A673 (cell line): ENCODE measurements at regions not wholly inside any gene's neighbourhood (a gene's known extent, or its start where the extent isn't known, plus 50 kb on each side); places are given as distances from the start of the nearest gene placed in this dataset.

ENCODE experiments used
- BruUV-seq: library from RNA; stranded (reverse); fragments of 400-500 nt; replicated peaks from 2 replicates; lab custom pipeline; 2021; lab: Mats Ljungman, UMichigan
- CTCF ChIA-PET: fragments of 300-600 bp; sonication (Branson Sonifier 250); formaldehyde crosslinking; loops from one replicate; lab custom pipeline; 2022; ENCODE audit warnings: antibody characterized with exemption; lab: Charles Lee
- POLR2A ChIA-PET: fragments of 300-600 bp; sonication (Branson Sonifier 250); formaldehyde crosslinking; loops from one replicate; lab custom pipeline; 2022; ENCODE audit warnings: antibody characterized with exemption; ENCODE audit not compliant: low non-redundant PET; lab: Charles Lee
- DNase-seq: peaks from one replicate; pipeline ENCODE4 v3.0.0-alpha.2; 2015; ENCODE audit warnings: low spot score
- H3K27ac ChIP-seq: fragments of 200-600 bp; sonication (generic); 2 replicates; pipeline ENCODE4 v1.5.1; 2016; ENCODE audit warnings: mixed run types, low read depth, mild to moderate bottlenecking, mixed read lengths, antibody characterized with exemption, low read length; ENCODE audit not compliant: poor library complexity, severe bottlenecking
- H3K27me3 ChIP-seq: fragments of 200-600 bp; sonication (generic); replicated peaks from 2 replicates; pipeline ENCODE4 v1.6.1; 2017; ENCODE audit warnings: mixed run types, low read depth, mild to moderate bottlenecking, mixed read lengths, antibody characterized with exemption, low read length; ENCODE audit not compliant: insufficient read depth, poor library complexity
- H3K36me3 ChIP-seq: fragments of 200-600 bp; sonication (generic); 2 replicates; pipeline ENCODE4 v1.6.1; 2016; ENCODE audit warnings: mixed run types, mild to moderate bottlenecking, mixed read lengths, antibody characterized with exemption, low read length; ENCODE audit not compliant: insufficient read depth, poor library complexity, severe bottlenecking
- H3K4me1 ChIP-seq: fragments of 200-600 bp; sonication (generic); 2 replicates; pipeline ENCODE4 v1.6.1; 2017; ENCODE audit warnings: mixed run types, mild to moderate bottlenecking, mixed read lengths, antibody characterized with exemption, low read length; ENCODE audit not compliant: insufficient read depth, poor library complexity, severe bottlenecking
- H3K4me3 ChIP-seq: fragments of 200-600 bp; sonication (generic); 2 replicates; pipeline ENCODE4 v1.5.1; 2016; ENCODE audit warnings: low read depth, mixed run types, mild to moderate bottlenecking, mixed read lengths, low read length; ENCODE audit not compliant: poor library complexity, severe bottlenecking
- H3K9me3 ChIP-seq: fragments of 200-600 bp; sonication (generic); 2 replicates; pipeline ENCODE4 v1.6.1; 2016; ENCODE audit warnings: mixed run types, low read depth, mild to moderate bottlenecking, mixed read lengths, antibody characterized with exemption, low read length; ENCODE audit not compliant: poor library complexity, severe bottlenecking
- EZH2 ChIP-seq: fragments of 200-600 bp; sonication (generic); IDR thresholded peaks from 2 replicates; pipeline ENCODE4 v1.6.1; 2017; ENCODE audit warnings: borderline replicate concordance, low read depth, mild to moderate bottlenecking, mixed read lengths, antibody characterized with exemption, low read length; ENCODE audit not compliant: poor library complexity, severe bottlenecking
- intact Hi-C: fragments of 100-400 bp; cut with micrococcal nuclease; formaldehyde crosslinking; loops from one replicate; pipeline ENCODE4 v1.10.0; 2022; ENCODE audit not compliant: unreplicated experiment
- TF ChIP-seq, protein P1 (sequence below): fragments of 300-800, 200-600 bp; sonication (generic); conservative IDR thresholded peaks from 2 replicates; pipeline ENCODE4 v1.5.1; 2017; ENCODE audit warnings: low read depth, mild to moderate bottlenecking, antibody characterized with exemption, low read length, moderate library complexity, mixed read lengths

DNA sequence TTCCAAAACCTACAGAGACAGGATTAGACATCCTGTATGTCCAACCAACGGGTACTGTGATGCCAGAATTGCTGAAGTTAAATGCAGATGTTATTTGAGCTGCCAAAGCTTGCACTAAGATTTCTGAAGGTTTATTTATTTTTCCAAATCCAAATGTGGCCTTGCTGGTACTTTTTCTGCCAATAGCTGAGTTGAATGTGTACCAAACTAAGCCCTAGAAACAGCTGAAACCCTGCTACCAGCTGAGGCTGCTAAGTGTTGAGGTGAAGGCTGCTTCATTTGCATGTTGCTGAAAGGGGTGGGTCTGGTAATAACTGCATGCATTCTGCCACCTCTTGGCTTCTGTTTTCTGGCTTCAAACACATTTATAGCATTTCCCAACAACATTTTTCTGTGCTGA, 366.5 kb downstream of the FAT4 start:
- no peaks in the 10 kb centered on the region for H3K9me3 ChIP-seq
- H3K27ac ChIP-seq, result no peak overlapping the region
- no peak overlapping the region for H3K4me3 ChIP-seq
- intact Hi-C loops, result no loop called here
- DNase-seq, result no peak
- H3K4me1 ChIP-seq, result no peaks in the 10 kb centered on the region
- H3K27me3 ChIP-seq, result no peaks in the 10 kb centered on the region
- CTCF ChIA-PET, result no interaction called here
- no TSS peak for BruUV-seq
- no peak for TF ChIP-seq EZH2
- TF ChIP-seq, protein P1, sequence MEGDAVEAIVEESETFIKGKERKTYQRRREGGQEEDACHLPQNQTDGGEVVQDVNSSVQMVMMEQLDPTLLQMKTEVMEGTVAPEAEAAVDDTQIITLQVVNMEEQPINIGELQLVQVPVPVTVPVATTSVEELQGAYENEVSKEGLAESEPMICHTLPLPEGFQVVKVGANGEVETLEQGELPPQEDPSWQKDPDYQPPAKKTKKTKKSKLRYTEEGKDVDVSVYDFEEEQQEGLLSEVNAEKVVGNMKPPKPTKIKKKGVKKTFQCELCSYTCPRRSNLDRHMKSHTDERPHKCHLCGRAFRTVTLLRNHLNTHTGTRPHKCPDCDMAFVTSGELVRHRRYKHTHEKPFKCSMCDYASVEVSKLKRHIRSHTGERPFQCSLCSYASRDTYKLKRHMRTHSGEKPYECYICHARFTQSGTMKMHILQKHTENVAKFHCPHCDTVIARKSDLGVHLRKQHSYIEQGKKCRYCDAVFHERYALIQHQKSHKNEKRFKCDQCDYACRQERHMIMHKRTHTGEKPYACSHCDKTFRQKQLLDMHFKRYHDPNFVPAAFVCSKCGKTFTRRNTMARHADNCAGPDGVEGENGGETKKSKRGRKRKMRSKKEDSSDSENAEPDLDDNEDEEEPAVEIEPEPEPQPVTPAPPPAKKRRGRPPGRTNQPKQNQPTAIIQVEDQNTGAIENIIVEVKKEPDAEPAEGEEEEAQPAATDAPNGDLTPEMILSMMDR, result no peak
- POLR2A ChIA-PET, result no interaction called here
- no peaks in the 10 kb centered on the region for H3K36me3 ChIP-seq

DNA sequence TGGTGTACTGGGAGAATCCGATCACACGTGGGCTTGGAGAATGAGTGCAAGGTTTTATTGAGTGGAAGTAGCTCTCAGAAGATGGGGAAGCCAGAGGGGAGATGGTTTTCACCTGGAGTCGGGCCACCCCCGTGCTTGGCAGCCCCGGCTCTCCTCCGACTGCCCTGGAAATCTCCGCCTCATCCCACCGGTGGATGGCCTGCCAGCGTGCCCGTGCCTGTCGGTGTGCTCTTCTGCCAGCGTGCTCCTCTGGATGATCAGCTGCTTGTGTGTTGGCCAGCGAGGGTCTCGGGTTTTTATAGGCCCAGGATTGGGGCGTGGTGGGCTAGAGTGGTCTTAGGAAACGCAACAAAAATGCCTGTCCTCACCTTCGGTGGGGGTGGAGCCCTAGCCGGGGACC, 368.0 kb downstream of the FAT4 start:
- no peaks in the 10 kb centered on the region for H3K4me1 ChIP-seq
- H3K36me3 ChIP-seq, result no peaks in the 10 kb centered on the region
- H3K4me3 ChIP-seq, result no peak overlapping the region
- H3K27me3 ChIP-seq, result no peaks in the 10 kb centered on the region
- CTCF ChIA-PET, result no interaction called here
- no peak for TF ChIP-seq EZH2
- H3K9me3 ChIP-seq, result no peaks in the 10 kb centered on the region
- POLR2A ChIA-PET, result no interaction called here
- intact Hi-C loops, result no loop called here
- BruUV-seq, result no TSS peak
- no peak for DNase-seq
- no peak overlapping the region for H3K27ac ChIP-seq

DNA sequence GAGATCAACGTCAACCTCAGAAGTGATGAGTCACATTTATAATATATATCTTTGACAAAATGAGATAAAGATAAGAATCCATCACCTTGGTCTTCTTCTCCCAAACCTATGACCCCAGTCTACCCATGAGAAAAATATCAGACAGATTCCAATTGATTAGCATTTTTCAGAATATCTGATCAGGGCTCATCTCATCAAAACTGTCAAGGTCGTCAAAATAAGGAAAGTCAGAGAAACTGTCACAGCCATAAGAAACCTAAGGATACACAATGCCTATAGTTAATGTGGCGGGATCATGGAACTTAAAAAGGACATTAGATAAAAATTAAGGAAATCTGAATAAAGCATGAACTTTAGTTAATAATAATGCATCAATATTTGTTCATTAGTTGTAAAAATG, 374.1 kb downstream of the FAT4 start:
- Histone ChIP-seq H3K27me3 (no peaks in the 10 kb centered on the region), H3K9me3 (no peaks in the 10 kb centered on the region), H3K27ac (no peak overlapping the region), H3K4me1 (no peaks in the 10 kb centered on the region), H3K36me3 (no peaks in the 10 kb centered on the region), H3K4me3 (no peak overlapping the region)
- intact Hi-C loops, result no loop called here
- ChIA-PET CTCF (no interaction called here), POLR2A (no interaction called here)
- no peak for DNase-seq
- no peak for TF ChIP-seq EZH2
- TF ChIP-seq, protein P1, result no peak
- no TSS peak for BruUV-seq

DNA sequence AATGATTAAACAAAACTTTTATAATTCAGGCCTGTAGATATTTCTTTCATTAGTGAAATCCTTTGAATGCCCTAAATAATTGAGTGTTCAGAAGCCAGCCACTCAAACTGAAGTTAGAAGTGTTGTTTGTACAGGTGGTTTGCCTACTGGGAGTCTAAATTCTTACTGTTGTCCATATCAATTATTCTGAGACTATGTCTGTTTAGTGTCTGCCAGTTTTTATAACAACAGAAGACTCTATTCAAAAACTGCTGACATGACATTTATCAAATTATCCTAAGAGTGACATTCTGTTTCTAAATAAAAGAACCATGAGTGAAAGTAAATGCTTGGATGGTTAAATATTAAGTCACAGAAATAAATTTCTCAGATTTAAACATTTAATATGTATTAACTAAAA, 375.1 kb downstream of the FAT4 start:
- Histone ChIP-seq H3K9me3 (no peaks in the 10 kb centered on the region), H3K4me1 (no peaks in the 10 kb centered on the region), H3K27ac (no peak overlapping the region), H3K36me3 (no peaks in the 10 kb centered on the region), H3K4me3 (no peak overlapping the region), H3K27me3 (no peaks in the 10 kb centered on the region)
- ChIA-PET POLR2A (no interaction called here), CTCF (no interaction called here)
- TF ChIP-seq, protein P1, result no peak
- no peak for TF ChIP-seq EZH2
- BruUV-seq, result no TSS peak
- intact Hi-C loops, result no loop called here
- DNase-seq, result no peak
